Esophagus squamous epithelium (tissue), 4 donors: ENCODE measurements at regions not wholly inside any gene's neighbourhood (a gene's known extent, or its start where the extent isn't known, plus 50 kb on each side); places are given as distances from the start of the nearest gene placed in this dataset.

Source experiments
- POLR2A ChIP-seq, 4 donors: fragments of 450-650 bp; IDR thresholded peaks; one replicate each; pipeline ENCODE4 v1.6.1; 2017; ENCODE audit warnings: antibody characterized with exemption in 4 of 4, mild to moderate bottlenecking in 4 of 4, moderate library complexity in 3 of 4
- TF ChIP-seq, protein P1 (sequence below), 6 experiments: fragments of 450-650 bp in 4 of 6; fragments of 200-600 bp in 2 of 6; sonication (generic) in 2 of 6; IDR thresholded peaks; one replicate each; pipeline ENCODE4 v1.5.1; 2016 to 2019; ENCODE audit warnings: antibody characterized with exemption in 6 of 6, mild to moderate bottlenecking in 4 of 6, moderate library complexity in 4 of 6

DNA sequence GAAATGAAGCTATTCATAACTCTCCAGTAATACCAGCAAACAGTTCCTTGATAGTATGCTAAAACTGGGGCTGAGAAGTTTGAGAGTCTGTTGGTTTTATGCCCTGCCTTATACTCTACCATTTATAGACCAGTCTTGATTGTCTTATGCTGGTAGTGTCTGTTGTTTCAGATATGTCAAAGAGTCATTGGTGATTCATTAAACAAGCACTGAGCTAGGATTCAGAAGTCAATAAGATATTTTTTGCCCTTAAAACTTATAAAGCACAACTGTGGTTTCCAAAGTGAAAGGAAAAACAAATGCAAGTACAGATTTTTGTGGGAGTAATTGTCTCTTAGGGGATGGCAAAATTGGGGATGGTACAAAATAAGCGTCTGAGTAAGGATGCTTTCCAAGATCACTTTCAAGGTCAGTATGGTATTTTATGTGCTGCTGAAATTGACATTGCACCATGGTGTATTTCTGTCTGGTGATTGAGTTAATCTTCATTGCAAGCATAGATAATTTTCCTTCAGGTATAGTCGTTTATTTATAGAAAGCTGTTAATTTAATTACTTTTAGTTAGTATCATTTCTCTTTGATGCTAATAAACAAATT is 289.5 kb upstream of the E2F7 start:
- TF ChIP-seq, protein P1, sequence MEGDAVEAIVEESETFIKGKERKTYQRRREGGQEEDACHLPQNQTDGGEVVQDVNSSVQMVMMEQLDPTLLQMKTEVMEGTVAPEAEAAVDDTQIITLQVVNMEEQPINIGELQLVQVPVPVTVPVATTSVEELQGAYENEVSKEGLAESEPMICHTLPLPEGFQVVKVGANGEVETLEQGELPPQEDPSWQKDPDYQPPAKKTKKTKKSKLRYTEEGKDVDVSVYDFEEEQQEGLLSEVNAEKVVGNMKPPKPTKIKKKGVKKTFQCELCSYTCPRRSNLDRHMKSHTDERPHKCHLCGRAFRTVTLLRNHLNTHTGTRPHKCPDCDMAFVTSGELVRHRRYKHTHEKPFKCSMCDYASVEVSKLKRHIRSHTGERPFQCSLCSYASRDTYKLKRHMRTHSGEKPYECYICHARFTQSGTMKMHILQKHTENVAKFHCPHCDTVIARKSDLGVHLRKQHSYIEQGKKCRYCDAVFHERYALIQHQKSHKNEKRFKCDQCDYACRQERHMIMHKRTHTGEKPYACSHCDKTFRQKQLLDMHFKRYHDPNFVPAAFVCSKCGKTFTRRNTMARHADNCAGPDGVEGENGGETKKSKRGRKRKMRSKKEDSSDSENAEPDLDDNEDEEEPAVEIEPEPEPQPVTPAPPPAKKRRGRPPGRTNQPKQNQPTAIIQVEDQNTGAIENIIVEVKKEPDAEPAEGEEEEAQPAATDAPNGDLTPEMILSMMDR (IDR thresholded peaks at IDR 0.05): no peak
- TF ChIP-seq POLR2A (IDR thresholded peaks at IDR 0.05): no peak
